Tibial artery (tissue), 4 donors: ENCODE measurements at regions not wholly inside any gene's neighbourhood (a gene's known extent, or its start where the extent isn't known, plus 50 kb on each side); places are given as distances from the start of the nearest gene placed in this dataset.
"Not testable (repeated sequence)": the region's sequence is repeated elsewhere in the genome, so short reads cannot be mapped to it uniquely, and the experiment has no call there.

Source experiments
- DNase-seq, 2 donors: peaks; one replicate each; pipeline ENCODE4 v3.0.0-alpha.2; 2019
- H3K27ac ChIP-seq, 2 donors: fragments of 200-600 bp; sonication (generic) in 1 of 2; 1 replicate in 1 of 2; 2 replicates in 1 of 2; pipeline ENCODE4 v1.5.1; 2018 to 2019; ENCODE audit warnings: mild to moderate bottlenecking in 1 of 2
- H3K27me3 ChIP-seq, 2 donors: fragments of 200-600 bp; sonication (generic) in 1 of 2; one replicate each; pipeline versions ENCODE4 v1.5.1 to v1.6.0; 2016 to 2019
- H3K36me3 ChIP-seq, 3 donors: fragments of 200-600 bp; sonication (generic) in 2 of 3; one replicate each; pipeline ENCODE4 v1.5.1; 2016 to 2019; ENCODE audit warnings: mild to moderate bottlenecking in 2 of 3
- H3K4me1 ChIP-seq, 4 donors: fragments of 200-600 bp; sonication (generic) in 2 of 4; 1 replicate in 3 of 4; 2 replicates in 1 of 4; pipeline ENCODE4 v1.5.1; 2016 to 2019
- H3K4me3 ChIP-seq, 2 donors: fragments of 200-600 bp; sonication (generic) in 1 of 2; 1 replicate in 1 of 2; 2 replicates in 1 of 2; pipeline ENCODE4 v1.5.1; 2018 to 2019; ENCODE audit warnings: mild to moderate bottlenecking in 2 of 2
- H3K9me3 ChIP-seq, 3 donors: fragments of 200-600 bp; sonication (generic) in 1 of 3; one replicate each; pipeline ENCODE4 v1.5.1; 2016 to 2019
- CTCF ChIP-seq, 2 experiments: fragments of 200-600 bp in 1 of 2; fragments of 450-650 bp in 1 of 2; IDR thresholded peaks; one replicate each; pipeline ENCODE4 v1.5.1; 2017 to 2019; ENCODE audit warnings: antibody characterized with exemption in 2 of 2, mild to moderate bottlenecking in 1 of 2, moderate library complexity in 1 of 2
- intact Hi-C: fragments of 100-400 bp; cut with DNase I; formaldehyde crosslinking; loops from one replicate; pipeline ENCODE4 v1.15.0; 2023; ENCODE audit warnings: low total_unique reads

DNA sequence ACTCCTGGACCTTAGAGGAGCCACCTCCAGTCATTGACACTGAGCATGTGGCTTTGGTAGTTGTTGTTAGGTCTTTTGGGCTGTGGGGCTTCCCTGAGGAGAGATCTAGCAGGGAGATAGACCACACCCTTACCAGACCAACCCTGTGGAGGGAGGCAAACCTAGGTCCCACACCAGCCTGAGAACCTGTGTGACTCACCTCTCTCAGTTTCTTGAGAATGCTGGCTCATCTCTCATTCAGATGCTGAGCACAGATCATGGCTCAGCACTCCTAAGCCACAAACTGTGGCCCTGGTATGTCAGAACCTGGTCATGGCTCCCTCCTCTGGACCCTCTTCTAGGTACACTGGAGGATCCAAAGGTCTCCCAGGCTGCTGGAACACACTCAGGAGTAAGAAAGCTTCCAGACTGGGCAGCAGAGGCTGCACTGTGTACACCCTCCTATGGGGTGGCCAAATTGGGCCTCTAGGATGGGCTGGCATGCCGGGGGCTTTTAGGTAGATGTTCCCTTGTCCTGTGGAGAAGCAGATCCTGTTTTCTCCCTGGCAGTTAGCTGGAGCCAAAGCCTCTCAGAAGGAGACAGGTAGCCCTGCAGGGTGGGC, 1294.5 kb downstream of the KHDRBS2 start:
- intact Hi-C loops = no loop called here
- Histone ChIP-seq H3K9me3 (peaks cover 0 to 11% (median 0%) of the 10 kb centered on the region in 3 donors), H3K4me3 (no peak overlapping the region), H3K36me3 (no peaks in the 10 kb centered on the region), H3K4me1 (no peaks in the 10 kb centered on the region), H3K27me3 (no peaks in the 10 kb centered on the region), H3K27ac (no peak overlapping the region)
- no peak for DNase-seq
- no peak for TF ChIP-seq CTCF (IDR thresholded peaks at IDR 0.05)

DNA sequence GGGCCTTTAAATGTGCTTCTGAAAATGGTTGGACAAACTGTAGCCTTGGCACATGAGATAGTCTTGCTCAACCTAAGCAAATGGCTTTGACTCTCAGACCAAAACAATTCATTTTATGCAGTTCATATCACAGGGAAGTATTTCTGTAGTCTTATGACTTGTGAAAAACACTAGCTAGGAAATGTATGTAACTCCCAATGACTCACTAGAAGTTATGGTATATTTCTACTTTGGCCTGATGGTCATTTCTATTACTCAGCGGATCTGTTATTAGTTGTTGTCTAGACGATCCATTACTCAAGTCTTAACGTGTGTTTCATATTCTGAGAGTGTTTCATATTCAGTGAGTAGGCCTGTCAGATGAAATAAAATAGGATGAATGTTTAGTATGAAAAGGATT, 1333.5 kb downstream of the KHDRBS2 start:
- intact Hi-C loops = no loop called here
- no peak for DNase-seq
- Histone ChIP-seq H3K27ac (no peak overlapping the region), H3K9me3 (no peaks in the 10 kb centered on the region), H3K27me3 (no peaks in the 10 kb centered on the region), H3K4me3 (no peak overlapping the region), H3K4me1 (no peaks in the 10 kb centered on the region), H3K36me3 (no peaks in the 10 kb centered on the region)
- TF ChIP-seq CTCF (IDR thresholded peaks at IDR 0.05) = no peak

DNA sequence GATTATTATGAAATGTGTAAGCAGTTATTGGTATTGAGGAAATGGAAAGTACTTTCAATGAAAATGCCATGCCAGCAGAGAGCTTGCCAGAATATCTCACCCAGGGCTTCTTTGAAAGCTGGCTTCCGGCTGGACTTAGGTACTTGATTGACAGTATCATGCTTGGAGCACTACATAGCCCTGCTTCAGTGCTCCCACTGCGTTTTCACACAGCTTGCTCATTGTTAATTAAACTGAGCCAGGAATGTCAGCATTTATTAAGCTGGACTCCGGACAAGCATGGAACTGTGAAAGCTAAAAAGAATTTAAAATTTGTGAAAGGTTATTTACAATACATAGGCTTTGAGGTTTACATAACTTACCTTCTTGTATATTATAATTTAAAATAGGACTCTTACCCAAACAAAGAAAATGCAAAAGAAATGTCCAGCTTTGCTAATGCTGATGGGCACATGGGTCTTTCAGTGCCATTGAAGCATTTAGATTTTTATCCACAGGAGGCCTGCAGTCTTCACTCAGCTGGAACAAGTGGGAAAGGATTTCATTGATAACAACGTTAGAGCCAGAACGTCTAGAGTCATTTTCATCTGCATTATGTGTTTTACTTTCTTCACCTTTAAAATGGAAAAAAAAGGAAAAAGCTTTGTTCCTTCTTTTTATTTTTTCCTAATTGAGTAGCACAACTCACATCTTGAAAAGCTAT, 1335.7 kb downstream of the KHDRBS2 start:
- H3K36me3 ChIP-seq, intact Hi-C loops, H3K27me3 ChIP-seq, H3K9me3 ChIP-seq, H3K27ac ChIP-seq, H3K4me3 ChIP-seq, H3K4me1 ChIP-seq, DNase-seq: not testable (repeated sequence)

DNA sequence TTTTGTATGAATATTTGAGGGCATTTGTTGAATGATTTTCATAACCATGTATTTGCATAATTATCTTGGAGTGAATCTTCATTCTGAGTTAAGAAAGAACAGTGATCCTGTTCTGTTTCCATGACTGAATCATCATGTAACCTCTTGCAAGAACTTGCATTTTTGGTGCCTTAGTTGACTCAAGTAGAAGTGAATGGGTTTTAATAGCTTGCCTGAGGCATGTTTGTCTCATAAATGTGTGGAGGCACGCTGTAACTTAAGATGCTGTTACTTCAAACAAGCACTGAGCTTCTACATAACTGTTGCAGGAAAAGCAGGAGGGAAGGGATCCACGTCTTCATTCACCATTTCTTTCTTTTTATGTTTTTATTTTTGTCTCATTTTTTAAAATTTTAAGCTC, 1338.6 kb downstream of the KHDRBS2 start:
- H3K27ac ChIP-seq, H3K27me3 ChIP-seq, H3K9me3 ChIP-seq, H3K36me3 ChIP-seq, H3K4me3 ChIP-seq, intact Hi-C loops, DNase-seq, H3K4me1 ChIP-seq: not testable (repeated sequence)

DNA sequence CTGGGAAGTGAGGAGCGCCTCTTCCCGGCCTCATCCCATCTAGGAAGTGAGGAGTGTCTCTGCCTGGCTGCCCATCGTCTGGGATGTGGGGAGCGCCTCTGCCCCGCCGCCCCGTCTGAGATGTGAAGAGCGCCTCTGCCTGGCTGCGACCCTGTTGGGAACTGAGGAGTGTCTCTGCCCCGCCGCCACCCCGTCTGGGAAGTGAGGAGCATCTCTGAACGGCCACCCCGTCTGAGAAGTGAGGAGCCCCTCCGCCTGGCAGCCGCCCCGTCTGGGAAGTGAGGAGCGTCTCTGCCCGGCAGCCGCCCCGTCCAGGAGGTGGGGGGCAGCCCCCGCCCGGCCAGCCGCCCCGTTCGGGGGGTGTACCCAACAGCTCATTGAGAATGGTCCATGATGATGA, 1341.2 kb downstream of the KHDRBS2 start:
- H3K27ac ChIP-seq, H3K27me3 ChIP-seq, H3K4me3 ChIP-seq, H3K36me3 ChIP-seq, intact Hi-C loops, H3K4me1 ChIP-seq, H3K9me3 ChIP-seq: not testable (repeated sequence)
- peak in 1 of 2 donors; percentile 56 for DNase-seq

GRCh38 chr6:60935970-60936369, 1350.1 kb downstream of the KHDRBS2 start:
- H3K4me3 ChIP-seq, DNase-seq, H3K4me1 ChIP-seq, H3K27me3 ChIP-seq, H3K36me3 ChIP-seq, H3K27ac ChIP-seq, intact Hi-C loops, H3K9me3 ChIP-seq: not testable (repeated sequence)

DNA sequence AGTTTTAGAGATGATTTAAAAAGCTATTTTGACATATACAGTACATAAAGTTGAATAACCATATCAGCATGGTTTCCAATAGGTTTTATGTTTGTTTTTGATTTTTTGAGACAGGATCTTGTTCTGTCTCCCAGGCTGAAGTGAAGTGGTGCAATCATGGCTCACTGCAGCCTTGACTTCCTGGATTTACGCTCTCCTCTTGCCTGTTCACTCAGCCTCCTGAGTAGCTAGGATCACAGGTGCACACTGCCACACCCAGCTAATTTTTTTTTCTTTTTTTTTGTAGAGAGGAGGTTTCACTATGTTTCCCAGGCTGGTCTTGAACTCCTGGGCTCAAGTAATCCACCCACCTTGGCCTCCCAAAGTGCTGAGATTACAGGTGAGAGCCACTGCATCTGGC, 1366.4 kb downstream of the KHDRBS2 start:
- H3K36me3 ChIP-seq, H3K4me1 ChIP-seq, DNase-seq, H3K4me3 ChIP-seq, H3K9me3 ChIP-seq, H3K27ac ChIP-seq, H3K27me3 ChIP-seq, intact Hi-C loops: not testable (repeated sequence)

GRCh38 chr6:60903860-60904259, 1382.2 kb downstream of the KHDRBS2 start:
- DNase-seq, H3K4me1 ChIP-seq, intact Hi-C loops, H3K9me3 ChIP-seq, H3K4me3 ChIP-seq, H3K36me3 ChIP-seq, H3K27ac ChIP-seq, H3K27me3 ChIP-seq: not testable (repeated sequence)

DNA sequence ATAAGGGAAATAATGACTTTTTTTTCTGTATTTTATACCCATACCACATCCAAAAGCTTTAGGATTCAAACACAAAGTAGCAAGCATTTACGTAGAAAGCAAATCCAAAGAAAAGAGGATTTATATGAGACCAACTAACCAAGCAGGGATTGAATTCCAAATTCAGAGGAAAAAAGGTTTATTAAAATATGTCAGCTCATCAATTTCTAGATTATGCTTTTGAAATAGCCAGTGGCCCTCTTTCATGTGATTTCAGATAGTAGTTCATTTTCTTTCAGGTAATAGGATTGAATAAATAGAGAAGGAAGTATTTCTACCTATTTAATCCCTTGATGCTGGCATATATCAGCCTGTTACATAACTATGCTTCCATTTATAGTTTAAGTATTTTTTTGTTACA, 1392.7 kb downstream of the KHDRBS2 start:
- H3K4me1 ChIP-seq, H3K36me3 ChIP-seq, H3K4me3 ChIP-seq, intact Hi-C loops, H3K27ac ChIP-seq, H3K27me3 ChIP-seq, DNase-seq, H3K9me3 ChIP-seq: not testable (repeated sequence)
